ENCODE measurements at regions not wholly inside any gene's neighbourhood (a gene's known extent, or its start where the extent isn't known, plus 50 kb on each side); places are given as distances from the start of the nearest gene placed in this dataset.

DNA sequence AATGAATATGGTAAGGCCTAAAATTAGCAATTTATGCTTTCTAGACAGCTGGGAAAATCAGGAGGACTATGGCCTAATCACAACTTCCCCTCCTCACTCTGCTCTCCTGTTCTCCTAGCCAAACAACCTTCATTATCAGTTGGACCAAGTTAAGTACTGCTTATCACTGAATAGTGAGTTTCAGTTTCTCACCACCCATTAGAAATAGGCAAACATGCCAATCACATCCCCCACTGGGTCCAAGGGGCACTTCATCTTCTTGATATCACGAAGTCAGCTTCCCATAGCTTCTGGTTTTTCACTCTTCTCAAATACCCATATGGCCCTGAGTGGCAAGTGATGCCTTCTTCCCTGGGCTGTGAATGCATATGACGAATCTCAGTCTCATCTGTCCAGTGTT lies 689.6 kb downstream of the SLITRK5 start:
- no peak for TF ChIP-seq RAD21 (IDR thresholded peaks at IDR 0.05)
- TF ChIP-seq, protein P1, sequence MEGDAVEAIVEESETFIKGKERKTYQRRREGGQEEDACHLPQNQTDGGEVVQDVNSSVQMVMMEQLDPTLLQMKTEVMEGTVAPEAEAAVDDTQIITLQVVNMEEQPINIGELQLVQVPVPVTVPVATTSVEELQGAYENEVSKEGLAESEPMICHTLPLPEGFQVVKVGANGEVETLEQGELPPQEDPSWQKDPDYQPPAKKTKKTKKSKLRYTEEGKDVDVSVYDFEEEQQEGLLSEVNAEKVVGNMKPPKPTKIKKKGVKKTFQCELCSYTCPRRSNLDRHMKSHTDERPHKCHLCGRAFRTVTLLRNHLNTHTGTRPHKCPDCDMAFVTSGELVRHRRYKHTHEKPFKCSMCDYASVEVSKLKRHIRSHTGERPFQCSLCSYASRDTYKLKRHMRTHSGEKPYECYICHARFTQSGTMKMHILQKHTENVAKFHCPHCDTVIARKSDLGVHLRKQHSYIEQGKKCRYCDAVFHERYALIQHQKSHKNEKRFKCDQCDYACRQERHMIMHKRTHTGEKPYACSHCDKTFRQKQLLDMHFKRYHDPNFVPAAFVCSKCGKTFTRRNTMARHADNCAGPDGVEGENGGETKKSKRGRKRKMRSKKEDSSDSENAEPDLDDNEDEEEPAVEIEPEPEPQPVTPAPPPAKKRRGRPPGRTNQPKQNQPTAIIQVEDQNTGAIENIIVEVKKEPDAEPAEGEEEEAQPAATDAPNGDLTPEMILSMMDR (IDR thresholded peaks at IDR 0.05; ENCODE audit: low read depth, low read length, missing input control), result no peak
- no peak for TF ChIP-seq JUND (IDR thresholded peaks at IDR 0.05)
- TF ChIP-seq YY1 (IDR thresholded peaks at IDR 0.05), result no peak
- TF ChIP-seq, protein P2, sequence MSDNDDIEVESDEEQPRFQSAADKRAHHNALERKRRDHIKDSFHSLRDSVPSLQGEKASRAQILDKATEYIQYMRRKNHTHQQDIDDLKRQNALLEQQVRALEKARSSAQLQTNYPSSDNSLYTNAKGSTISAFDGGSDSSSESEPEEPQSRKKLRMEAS (IDR thresholded peaks at IDR 0.05), result no peak
- TF ChIP-seq RXRA (IDR thresholded peaks at IDR 0.05), result no peak
- TF ChIP-seq, protein P3, sequence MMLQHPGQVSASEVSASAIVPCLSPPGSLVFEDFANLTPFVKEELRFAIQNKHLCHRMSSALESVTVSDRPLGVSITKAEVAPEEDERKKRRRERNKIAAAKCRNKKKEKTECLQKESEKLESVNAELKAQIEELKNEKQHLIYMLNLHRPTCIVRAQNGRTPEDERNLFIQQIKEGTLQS (IDR thresholded peaks at IDR 0.05), result no peak
- no peak for TF ChIP-seq SP1 (IDR thresholded peaks at IDR 0.05)
- no peak for TF ChIP-seq GABPA (IDR thresholded peaks at IDR 0.05 in 1 of 2, conservative IDR thresholded peaks at IDR 0.05 in 1 of 2)
- TF ChIP-seq, protein P4, sequence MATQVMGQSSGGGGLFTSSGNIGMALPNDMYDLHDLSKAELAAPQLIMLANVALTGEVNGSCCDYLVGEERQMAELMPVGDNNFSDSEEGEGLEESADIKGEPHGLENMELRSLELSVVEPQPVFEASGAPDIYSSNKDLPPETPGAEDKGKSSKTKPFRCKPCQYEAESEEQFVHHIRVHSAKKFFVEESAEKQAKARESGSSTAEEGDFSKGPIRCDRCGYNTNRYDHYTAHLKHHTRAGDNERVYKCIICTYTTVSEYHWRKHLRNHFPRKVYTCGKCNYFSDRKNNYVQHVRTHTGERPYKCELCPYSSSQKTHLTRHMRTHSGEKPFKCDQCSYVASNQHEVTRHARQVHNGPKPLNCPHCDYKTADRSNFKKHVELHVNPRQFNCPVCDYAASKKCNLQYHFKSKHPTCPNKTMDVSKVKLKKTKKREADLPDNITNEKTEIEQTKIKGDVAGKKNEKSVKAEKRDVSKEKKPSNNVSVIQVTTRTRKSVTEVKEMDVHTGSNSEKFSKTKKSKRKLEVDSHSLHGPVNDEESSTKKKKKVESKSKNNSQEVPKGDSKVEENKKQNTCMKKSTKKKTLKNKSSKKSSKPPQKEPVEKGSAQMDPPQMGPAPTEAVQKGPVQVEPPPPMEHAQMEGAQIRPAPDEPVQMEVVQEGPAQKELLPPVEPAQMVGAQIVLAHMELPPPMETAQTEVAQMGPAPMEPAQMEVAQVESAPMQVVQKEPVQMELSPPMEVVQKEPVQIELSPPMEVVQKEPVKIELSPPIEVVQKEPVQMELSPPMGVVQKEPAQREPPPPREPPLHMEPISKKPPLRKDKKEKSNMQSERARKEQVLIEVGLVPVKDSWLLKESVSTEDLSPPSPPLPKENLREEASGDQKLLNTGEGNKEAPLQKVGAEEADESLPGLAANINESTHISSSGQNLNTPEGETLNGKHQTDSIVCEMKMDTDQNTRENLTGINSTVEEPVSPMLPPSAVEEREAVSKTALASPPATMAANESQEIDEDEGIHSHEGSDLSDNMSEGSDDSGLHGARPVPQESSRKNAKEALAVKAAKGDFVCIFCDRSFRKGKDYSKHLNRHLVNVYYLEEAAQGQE (IDR thresholded peaks at IDR 0.05), result no peak

Measured in liver (tissue), 3 donors.